Calu3 (cell line): ENCODE measurements at regions not wholly inside any gene's neighbourhood (a gene's known extent, or its start where the extent isn't known, plus 50 kb on each side); places are given as distances from the start of the nearest gene placed in this dataset.

ENCODE experiments used
- BruUV-seq: library from RNA; stranded (reverse); fragments of 400-500 nt; replicated peaks from 2 replicates; lab custom pipeline; 2021; lab: Mats Ljungman, UMichigan
- CTCF ChIA-PET: fragments of 300-600 bp; sonication (Branson Sonifier 250); formaldehyde crosslinking; loops from one replicate; lab custom pipeline; 2022; ENCODE audit warnings: antibody characterized with exemption; lab: Charles Lee
- DNase-seq: peaks from one replicate; pipeline ENCODE4 v3.0.0; 2022
- H3K27ac Mint-ChIP-seq: one replicate; pipeline ENCODE4 v1.8.0; 2022; ENCODE audit warnings: mixed read lengths; ENCODE audit not compliant: unreplicated experiment
- H3K27me3 Mint-ChIP-seq: one replicate; pipeline ENCODE4 v1.8.0; 2022; ENCODE audit warnings: mixed read lengths; ENCODE audit not compliant: unreplicated experiment
- H3K36me3 Mint-ChIP-seq: one replicate; pipeline ENCODE4 v1.8.0; 2022; ENCODE audit warnings: mild to moderate bottlenecking, moderate library complexity, mixed read lengths; ENCODE audit not compliant: insufficient read depth, unreplicated experiment
- H3K4me1 Mint-ChIP-seq: one replicate; pipeline ENCODE4 v1.8.0; 2022; ENCODE audit warnings: mild to moderate bottlenecking, low read depth, mixed read lengths; ENCODE audit not compliant: unreplicated experiment
- H3K4me3 Mint-ChIP-seq: one replicate; pipeline ENCODE4 v1.8.0; 2022; ENCODE audit warnings: mild to moderate bottlenecking, low read depth, moderate library complexity, mixed read lengths; ENCODE audit not compliant: unreplicated experiment
- H3K9me3 Mint-ChIP-seq: one replicate; pipeline ENCODE4 v1.8.0; 2022; ENCODE audit warnings: low read depth, mixed read lengths; ENCODE audit not compliant: unreplicated experiment
- CTCF ChIP-seq: fragments of 200-600 bp; IDR thresholded peaks from one replicate; pipeline ENCODE4 v1.8.0; 2022; ENCODE audit warnings: antibody characterized with exemption; ENCODE audit not compliant: unreplicated experiment
- intact Hi-C: fragments of 100-400 bp; cut with micrococcal nuclease; formaldehyde crosslinking; loops from one replicate; pipeline ENCODE4 v1.10.0; 2022; ENCODE audit not compliant: unreplicated experiment

- intact Hi-C loops = no loop called here
- no peak overlapping the region for H3K27ac Mint-ChIP-seq
- no peaks in the 10 kb centered on the region for H3K9me3 Mint-ChIP-seq
- H3K27me3 Mint-ChIP-seq = peaks cover 58% of the 10 kb centered on the region
- BruUV-seq = no TSS peak
- no peak for DNase-seq
- TF ChIP-seq CTCF = no peak
- no peaks in the 10 kb centered on the region for H3K4me1 Mint-ChIP-seq
- H3K4me3 Mint-ChIP-seq = no peak overlapping the region
- CTCF ChIA-PET = no interaction called here
- no peaks in the 10 kb centered on the region for H3K36me3 Mint-ChIP-seq
Measured at GRCh38 chr5:171705036-171705435, 80.6 kb upstream of the SMIM23 start.

GRCh38 chr5:171705830-171706468 lies 79.7 kb upstream of the SMIM23 start:
- Mint-ChIP-seq H3K4me1 (no peaks in the 10 kb centered on the region), H3K27me3 (peaks cover 50% of the 10 kb centered on the region), H3K36me3 (no peaks in the 10 kb centered on the region), H3K9me3 (no peaks in the 10 kb centered on the region), H3K27ac (no peak overlapping the region), H3K4me3 (no peak overlapping the region)
- CTCF ChIA-PET = no interaction called here
- DNase-seq = no peak
- TF ChIP-seq CTCF = no peak
- intact Hi-C loops = no loop called here
- no TSS peak for BruUV-seq

- no TSS peak for BruUV-seq
- Mint-ChIP-seq H3K27ac (no peak overlapping the region), H3K9me3 (no peaks in the 10 kb centered on the region), H3K36me3 (no peaks in the 10 kb centered on the region), H3K4me3 (no peak overlapping the region), H3K4me1 (no peaks in the 10 kb centered on the region), H3K27me3 (peaks cover 45% of the 10 kb centered on the region)
- intact Hi-C loops = no loop called here
- DNase-seq = no peak
- no peak for TF ChIP-seq CTCF
- CTCF ChIA-PET = no interaction called here
Measured at GRCh38 chr5:171706736-171707441, 78.7 kb upstream of the SMIM23 start.

- CTCF ChIA-PET = no interaction called here
- DNase-seq = no peak
- intact Hi-C loops = no loop called here
- TF ChIP-seq CTCF = no peak
- H3K4me3 Mint-ChIP-seq = no peak overlapping the region
- H3K36me3 Mint-ChIP-seq = no peaks in the 10 kb centered on the region
- H3K27me3 Mint-ChIP-seq = peaks cover 45% of the 10 kb centered on the region
- H3K9me3 Mint-ChIP-seq = no peaks in the 10 kb centered on the region
- H3K27ac Mint-ChIP-seq = no peak overlapping the region
- no TSS peak for BruUV-seq
- no peaks in the 10 kb centered on the region for H3K4me1 Mint-ChIP-seq
Measured at GRCh38 chr5:171707442-171707792, 78.2 kb upstream of the SMIM23 start.
